Activated T-cell treated with anti-CD3 and anti-CD28 coated beads for 24 hours (primary cell): ENCODE measurements at regions not wholly inside any gene's neighbourhood (a gene's known extent, or its start where the extent isn't known, plus 50 kb on each side); places are given as distances from the start of the nearest gene placed in this dataset.
"Not testable (repeated sequence)": the region's sequence is repeated elsewhere in the genome, so short reads cannot be mapped to it uniquely, and the experiment has no call there.

Experiments
- DNase-seq: peaks from one replicate; pipeline ENCODE4 v3.0.0-alpha.2; 2020; ENCODE audit warnings: low read depth

DNA sequence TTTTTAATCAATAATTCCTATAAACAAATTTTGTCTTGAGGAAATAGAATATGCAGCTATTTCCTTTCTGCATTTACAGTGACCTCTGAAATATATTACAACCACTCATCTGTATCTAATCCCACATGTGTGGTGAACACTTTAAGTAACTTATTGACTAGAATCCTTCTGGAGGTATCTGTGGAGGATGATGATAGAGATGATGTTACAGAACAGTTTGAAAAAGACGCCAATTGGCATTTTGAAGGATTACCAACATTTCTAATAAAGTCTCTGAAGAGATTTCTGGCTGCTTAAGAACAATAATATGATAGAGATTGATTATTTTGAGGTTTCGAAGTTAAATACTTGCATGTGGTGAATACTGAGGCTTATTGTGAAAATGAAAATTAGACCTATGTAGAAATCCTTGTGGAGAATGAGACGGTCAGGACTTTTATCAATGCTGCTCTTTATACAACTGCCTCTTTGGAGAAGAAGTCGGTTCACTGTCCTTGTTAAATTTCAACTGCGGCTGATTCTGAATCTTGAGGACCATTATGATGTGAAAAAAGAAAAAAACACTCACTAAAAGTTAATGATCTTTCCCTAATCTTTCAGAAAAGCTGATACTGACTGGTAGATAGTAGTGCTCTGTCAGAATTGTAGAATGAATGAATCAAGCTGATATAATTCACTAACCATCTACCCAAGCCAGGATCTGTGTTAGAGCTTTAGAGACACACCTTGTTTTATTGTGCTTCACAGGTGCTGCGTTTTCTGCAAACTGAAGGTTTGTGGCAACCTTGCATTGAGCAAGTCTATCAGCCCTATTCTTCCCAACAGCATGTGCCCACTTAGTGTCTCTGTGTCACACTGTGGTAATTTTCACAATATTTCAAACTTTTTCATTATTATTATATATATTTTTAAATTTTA, 204.7 kb downstream of the SPRY1 start:
- no peak for DNase-seq

DNA sequence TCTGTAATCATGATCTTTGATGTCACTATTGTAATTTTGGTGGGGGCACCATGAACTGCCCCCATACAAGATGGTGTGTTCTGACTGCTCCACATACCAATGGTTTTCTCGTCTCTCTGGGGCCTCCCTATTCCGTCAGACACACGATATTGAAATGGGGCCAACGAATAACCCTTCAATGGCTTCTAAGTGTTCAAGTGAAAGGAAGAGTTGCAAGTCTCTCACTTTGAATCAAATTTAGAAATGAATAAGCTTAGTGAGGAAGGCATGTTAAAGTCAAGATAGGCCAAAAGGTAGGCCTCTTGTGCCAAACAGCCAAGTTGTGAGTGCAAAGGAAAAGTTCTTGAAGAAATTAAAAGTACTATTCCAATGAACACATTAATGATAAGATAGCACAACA, 205.4 kb downstream of the SPRY1 start:
- no peak for DNase-seq

DNA sequence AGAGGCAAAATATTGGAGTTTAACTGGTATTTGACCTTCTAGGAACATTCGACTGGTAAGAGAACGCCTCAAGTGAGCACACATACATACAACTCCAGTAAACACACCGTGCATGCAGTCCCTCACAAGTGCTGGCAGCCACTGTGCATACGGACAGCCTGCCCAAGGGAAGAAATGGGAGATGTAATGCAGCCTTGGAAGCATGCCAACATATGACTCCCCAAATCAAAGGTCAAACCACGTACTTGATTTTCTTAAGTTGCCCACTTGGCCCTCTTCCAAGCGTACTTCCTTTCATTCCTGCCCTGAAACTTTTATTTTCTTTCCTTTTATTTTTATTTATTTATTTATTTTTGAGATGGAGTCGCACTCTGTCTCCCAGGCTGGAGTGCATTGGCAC, 206.6 kb downstream of the SPRY1 start:
- DNase-seq = no peak

DNA sequence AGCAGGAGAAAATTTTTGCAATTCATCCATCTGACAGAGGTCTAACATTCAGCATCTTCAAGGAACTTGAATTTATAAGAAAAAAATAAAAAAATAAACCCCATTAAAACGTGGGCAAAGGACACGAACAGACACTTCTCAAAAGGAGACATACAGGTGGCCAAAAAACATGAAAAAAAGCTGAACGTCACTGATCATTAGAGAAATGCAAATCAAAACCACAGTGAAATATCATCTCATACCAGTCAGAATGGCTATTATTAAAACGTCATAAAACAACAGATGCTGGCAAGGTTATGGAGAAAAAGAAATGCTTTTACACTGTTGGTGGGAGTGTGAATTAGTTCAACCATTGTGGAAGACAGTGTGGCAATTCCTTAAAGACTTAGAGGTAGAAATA, 209.2 kb downstream of the SPRY1 start:
- not testable (repeated sequence) for DNase-seq

DNA sequence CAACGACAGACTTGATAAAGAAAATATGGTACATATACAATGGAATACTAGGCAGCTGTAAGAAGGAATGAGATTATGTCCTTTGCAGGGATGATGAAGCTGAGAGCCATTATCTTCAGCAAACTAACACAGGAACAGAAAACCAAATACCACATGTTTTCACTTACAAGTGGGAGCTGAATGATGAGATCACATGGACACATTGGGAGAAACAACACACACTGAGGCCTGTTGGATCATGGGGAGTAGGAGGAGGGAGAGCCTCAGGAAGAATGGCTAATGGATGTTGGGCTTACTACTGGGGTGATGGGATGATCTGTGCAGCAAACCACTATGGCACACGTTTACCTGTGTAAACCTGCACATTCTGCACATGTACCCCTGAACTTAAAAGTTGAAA, 209.7 kb downstream of the SPRY1 start:
- DNase-seq = no peak

DNA sequence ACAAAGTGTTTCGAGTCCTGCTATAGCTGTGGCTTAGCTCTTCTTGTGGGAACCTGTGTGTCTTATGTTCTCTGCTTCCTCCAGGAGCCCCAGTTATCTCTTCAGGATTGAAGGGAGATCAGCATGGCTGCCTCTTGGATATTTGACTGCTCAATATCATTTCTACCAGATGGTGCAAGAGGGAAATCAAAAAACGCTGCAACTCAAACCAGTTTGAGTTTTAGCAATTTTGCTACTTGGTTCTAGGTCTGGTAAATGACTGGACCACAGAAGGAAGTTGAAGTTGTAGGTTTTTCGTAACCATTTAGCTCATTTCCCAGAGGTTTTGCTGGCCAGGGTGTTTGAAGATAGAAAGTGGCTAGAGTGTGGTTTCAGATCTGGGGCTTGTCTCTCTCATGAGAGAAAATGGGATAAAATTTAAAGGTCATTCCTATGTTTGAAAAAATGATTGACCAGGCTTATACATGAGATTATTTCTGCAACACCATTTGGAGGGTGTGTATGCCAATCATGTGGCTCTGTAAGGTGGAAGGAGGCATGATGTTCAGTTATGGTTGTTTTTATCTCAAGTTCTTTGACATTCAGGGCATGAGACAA, 210.4 kb downstream of the SPRY1 start:
- DNase-seq = no peak

DNA sequence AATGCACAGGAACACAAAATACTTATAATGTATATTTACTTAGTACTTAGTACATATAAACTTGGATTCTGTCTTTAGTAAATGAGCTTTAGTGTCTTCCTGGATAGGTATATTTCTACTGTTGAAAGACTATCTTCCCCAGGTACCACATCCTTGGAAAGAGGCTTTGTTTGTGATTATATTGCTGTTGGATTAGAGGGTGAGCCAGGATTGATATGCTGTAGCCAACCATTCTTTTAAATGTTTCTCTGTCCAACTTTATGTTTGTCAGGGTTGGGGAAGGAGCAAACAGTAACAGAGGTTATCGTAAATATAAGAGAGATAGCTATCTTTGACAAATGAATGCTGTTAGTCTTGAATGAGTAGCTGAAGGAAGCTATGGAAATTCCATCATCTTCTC, 213.2 kb downstream of the SPRY1 start:
- DNase-seq = no peak

DNA sequence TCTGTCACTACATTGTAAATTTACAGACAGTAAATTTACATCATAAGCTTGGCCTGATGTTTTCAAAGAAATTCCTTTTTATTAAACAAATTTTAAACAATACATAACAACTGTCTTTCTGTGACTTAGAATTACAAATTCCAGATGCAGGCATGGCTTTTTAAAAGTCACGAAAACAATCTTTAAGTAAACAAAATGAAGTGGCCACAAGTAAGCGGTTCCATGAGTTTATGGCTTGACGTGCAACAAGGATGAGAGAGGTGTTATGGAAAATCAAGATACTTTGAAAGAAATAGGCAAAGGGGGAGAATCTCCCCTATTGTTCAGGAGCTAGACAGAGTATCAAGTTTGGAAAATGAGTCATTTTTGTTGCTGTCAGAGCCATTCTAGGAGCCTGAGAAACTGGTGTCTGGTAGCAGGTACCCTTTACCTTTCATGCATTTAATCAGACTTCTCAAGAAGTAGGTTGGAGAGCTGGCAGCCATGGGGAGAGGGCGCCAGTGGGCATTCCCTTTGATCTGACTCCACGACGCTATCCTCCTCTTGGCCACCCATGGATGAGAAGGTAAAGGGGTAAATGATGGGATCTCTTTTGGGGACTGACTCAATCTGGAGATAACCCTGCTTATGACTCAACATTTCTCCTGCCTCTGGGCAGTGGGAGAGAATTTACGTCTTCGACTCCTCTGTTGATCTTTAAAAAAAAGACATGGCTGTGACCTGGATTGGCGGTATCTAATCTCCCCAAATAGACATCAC, 217.2 kb downstream of the SPRY1 start:
- no peak for DNase-seq

DNA sequence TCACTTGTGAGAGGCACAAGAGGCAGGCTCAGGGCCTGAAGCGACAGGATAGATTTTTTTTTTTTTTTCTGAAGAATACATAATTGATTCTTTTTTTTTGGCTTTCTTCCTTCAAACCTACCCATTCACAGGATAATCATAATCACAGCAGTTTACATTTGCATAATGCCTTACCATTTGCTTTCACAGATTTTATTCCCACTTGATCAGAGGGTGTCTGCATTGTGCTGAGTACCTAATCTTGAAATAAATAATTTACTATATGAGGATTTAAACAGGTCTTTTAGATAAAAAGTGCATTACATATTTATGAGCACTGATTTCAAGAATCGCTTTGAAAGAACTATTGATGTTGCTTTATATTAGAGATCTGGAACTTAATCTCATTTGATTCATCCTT, 219.3 kb downstream of the SPRY1 start:
- DNase-seq = no peak

DNA sequence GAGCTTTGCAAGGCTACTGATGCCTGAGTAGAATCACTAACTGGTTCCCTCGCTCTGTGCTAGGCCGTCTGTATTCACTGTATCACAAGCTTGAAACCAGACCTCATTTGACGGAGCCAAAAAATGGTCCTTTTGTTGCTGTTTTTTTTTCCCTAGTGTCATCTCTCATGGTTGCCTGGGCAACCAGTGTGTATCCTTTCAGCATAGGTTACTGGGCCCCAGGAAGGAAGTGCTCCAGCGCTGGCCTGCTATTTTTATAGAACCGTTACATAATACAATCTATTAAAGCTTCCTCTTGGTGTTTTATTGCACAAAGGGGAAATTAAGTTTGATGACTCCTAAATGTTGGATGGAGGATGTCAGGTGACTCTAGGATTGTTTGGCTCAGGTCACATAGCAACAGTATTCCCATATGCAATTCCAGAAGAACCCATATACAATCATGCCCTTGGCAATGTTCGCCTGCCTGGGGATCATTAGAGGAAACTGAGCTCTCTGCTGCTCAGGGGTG, 220.4 kb downstream of the SPRY1 start:
- no peak for DNase-seq

DNA sequence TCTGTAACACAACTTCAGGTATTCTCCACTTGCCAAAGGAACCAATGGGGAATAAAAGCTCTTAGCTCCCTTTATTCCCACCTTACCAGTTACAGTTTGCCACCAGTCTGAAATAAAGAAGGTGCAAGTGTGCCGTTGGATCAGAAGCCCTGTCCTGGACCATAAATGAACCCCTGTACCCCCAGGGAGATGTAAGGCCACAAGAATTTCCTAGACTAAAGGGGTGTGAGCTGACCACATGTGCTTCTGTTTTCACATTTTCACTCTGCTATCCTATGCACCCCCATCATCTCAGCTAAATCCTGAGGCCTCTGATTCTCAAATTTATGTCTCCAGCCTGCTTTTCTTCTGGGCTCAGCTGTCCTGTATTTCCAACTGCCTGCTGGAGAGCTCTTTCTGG, 221.2 kb downstream of the SPRY1 start:
- DNase-seq = no peak

DNA sequence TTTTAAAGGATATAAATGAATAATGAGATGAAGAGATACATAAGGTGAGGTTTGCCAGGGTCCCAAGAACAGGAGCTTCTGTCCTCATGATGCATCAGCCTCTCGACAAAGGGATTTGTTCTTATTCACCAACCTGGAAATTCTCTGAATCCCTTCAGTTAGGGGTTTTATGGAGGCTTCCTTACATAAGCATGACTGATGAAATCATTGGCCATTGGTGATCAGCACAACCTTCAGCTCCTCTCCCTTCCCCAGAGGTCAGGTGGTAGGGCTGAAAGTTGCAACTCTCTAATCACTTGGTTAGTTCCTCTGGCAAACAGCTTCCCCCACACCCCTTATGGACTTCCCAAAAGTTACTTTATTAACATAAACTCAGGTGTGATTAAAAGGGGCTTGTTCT, 222.0 kb downstream of the SPRY1 start:
- DNase-seq = no peak

DNA sequence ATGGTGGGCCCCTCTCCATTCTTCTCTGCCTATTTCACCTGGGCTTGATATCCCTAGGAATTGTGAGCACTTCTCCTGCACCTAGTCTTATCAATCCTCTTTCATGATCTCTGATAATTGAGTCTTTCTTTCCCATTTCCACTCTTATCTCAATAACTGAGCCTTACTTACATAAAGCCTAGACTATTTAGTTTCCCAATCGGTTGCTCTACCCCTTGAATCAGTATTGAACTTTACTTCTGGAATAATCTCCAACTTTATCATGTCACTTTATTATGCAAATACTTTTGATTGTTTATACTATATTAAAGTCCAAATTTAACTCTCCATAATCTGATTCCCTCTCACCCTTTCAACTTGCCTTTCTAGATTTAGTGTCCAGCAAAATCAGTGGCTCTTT, 222.7 kb downstream of the SPRY1 start:
- no peak for DNase-seq

DNA sequence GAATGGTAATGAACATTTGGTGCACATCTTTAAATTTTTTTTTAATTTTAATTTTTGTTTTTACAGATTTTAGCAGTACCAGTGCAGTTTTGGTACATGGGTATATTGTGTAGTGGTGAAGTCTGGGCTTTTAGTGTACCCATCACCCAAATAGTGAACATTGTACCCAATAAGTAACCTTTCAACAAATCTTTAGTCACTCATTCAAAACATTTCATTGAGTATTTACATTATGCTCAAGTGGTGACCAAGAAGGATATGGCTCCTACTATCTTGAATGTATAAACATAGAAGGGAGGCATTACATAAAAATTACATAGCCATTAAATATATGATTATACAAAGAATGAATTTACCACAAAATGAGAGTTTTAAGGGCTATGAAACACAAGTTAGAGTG, 223.3 kb downstream of the SPRY1 start:
- DNase-seq = no peak

DNA sequence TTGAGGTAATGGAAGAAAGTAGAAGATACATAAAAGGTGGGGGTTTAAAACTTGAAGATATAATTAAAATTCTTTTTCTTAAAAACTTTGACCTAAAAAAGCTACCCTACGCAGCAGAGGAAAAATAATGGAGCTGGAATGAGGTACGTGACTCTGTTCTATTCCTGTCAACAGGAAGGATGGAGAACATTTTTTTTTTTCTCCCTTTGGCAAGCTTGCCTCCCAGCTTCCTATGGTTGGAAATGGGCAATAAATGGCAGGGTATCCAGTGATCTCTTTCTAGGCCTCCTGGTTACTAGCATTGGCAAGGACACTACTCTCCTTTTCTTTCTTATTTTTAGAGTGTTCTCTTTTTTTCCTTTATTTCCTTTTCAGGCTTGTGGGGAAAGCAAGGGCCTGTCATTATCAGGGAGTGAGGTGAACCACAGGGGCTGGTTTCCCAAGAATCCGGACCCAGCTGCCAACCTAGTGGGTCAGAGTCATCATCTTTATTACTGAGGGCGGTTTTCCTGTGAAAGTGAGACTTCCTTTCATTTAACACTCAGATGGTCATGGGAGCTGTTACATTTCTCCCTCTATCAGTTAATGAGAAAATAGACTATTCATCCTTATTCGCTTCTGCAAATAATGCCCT, 224.6 kb downstream of the SPRY1 start:
- no peak for DNase-seq

DNA sequence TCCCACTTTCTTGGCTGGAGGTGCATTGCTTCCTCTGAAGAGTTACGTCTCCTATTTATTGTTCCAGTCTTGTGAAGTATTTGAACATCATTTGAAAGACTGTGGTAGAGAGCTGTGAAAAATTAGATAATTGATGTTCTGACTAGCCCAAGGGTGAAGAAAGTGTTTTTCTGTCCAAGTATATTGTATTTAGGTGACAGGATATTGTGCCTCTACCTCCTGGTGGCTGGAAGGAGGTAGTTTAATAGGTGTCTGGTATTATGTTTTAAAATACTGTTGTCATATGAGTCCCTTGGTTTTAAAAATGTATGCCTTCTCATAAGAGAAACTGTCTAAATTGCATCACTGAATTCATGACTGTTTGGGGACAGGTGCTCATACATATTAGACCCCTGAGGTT, 226.0 kb downstream of the SPRY1 start:
- no peak for DNase-seq

DNA sequence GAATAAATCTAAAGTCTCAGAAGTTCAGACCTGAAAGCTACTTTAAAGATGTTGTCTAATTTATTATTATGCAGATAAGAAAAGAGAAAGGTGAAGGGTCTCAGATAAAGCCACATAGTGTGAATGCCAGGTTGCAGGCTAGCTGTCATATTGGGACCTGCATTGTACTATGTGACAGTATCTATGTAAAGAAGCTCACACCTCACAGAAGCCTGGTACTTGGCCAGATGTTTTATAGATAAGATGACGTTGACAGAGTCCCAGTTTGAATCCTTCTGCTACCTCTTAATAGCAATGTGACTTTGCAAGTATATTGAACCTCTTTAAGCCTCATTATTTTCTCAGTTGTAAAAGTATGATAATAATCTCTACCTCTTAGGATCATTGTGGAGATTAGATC, 227.0 kb downstream of the SPRY1 start:
- DNase-seq = no peak

DNA sequence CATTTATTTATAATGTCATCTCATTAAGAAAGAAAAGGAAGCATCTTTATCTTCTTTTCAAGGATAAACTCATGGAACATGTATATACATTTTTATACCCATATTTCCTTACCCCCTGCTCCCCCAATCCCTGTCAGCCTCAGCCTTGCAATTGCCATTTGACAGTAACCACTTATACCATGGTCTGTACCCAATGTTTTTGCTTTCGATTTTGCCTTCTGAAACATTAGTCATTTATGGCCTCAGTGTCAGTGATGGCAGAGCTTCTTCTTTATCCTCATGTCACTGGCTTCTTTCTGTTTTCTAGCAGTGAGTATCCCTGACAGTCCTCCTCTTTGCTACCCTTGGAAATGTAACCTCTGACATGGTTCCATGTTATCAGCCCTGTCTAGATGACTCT, 228.4 kb downstream of the SPRY1 start:
- no peak for DNase-seq

DNA sequence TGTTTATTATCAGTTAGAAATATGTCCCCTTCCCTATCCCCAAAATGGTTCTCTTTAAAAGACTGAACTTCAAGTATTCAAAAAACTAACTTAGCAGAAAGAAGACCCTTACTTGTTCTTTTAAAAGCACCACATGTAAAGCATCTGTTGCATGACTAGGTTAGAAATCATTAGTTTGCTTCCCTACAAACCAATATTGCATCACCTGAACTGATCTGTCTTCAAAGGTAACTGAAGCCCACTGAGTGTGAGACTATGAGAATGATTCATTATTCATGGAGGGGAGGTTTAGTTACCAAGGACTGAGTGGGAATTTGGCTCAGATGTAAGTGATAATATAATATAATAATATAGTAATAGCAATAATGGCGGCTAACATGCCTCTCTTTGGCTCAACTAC, 231.7 kb downstream of the SPRY1 start:
- no peak for DNase-seq

DNA sequence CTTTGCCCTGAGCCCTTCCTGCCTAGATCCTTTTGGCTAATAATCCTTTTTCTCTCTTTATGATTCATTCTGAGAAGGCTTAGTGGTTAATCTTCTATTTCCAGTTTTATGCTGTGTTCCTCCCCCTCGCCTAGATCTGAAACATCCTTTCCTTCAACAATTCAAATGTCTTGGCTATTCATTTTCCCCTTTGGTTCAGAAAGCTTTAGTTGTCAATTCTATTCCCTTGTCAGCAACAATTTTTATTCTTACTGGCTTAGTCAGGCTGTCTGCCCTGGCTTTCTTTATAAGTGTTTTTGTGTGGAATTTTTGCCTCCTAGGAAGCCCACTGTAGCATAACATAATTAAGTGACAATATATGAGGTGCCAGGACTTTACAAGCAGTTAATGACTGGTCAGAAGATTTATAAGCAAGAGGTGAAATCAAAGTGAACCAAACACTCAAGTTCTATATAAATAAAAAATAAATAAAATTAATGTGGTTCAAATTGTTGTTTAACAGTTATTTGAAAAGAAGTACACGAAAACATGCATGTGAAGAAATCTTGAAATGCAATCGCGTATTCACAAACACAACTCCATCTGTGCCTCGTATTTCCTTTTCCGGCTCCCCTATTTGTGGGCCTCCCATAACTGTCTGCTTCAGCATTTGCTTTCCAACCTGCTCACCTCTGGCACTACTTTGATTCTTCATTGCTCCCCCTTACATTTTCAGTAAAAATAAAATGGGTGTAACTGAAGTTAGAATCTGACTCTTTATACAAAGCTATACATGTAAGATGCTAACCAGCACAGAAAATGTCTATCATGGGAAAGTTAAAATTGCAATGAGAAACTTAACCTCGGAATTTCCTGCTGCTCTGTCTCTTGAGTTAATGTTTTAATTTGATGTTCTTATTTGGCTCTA, 235.4 kb downstream of the SPRY1 start:
- DNase-seq = no peak

DNA sequence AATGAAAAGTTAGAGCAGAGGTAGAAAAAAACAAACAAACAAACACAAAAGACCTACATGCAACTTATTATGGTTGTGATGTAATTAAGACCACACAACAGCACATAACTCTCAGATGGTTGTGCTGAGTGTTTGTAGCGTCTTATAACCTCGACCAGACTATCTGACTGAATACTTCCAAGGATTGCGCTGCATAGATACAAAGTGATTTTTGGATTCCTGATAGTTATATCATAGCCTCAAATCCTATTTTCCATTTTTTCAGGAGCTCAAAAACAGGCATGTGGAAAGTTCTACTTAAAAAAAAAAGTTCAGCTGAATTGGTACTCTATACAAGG, 236.1 kb downstream of the SPRY1 start:
- DNase-seq = no peak
